ENCODE measurements at regions not wholly inside any gene's neighbourhood (a gene's known extent, or its start where the extent isn't known, plus 50 kb on each side); places are given as distances from the start of the nearest gene placed in this dataset.

DNA sequence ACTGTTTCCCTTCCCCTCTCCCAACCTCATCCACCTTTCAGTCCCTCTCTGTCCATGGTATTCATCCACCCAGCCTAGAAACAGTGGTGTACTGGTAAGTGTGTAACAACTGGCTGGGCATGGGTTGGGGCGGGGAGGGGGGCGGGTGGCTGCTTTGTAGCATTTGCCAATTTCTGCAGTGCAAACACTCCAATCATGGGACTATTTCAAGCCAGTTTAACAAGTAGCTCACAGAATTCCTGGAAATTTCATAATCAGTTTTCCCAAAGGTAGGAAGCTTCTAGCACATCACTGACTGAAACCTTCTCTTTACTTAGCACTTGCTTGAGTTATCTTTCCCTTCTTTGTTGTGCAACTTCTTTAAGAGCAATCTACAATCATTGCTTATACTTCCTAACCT is 100.8 kb upstream of the WASF3 start:
- TF ChIP-seq, protein P1, sequence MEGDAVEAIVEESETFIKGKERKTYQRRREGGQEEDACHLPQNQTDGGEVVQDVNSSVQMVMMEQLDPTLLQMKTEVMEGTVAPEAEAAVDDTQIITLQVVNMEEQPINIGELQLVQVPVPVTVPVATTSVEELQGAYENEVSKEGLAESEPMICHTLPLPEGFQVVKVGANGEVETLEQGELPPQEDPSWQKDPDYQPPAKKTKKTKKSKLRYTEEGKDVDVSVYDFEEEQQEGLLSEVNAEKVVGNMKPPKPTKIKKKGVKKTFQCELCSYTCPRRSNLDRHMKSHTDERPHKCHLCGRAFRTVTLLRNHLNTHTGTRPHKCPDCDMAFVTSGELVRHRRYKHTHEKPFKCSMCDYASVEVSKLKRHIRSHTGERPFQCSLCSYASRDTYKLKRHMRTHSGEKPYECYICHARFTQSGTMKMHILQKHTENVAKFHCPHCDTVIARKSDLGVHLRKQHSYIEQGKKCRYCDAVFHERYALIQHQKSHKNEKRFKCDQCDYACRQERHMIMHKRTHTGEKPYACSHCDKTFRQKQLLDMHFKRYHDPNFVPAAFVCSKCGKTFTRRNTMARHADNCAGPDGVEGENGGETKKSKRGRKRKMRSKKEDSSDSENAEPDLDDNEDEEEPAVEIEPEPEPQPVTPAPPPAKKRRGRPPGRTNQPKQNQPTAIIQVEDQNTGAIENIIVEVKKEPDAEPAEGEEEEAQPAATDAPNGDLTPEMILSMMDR (IDR thresholded peaks at IDR 0.05): no peak
- Mint-ChIP-seq H3K27ac (ENCODE audit: unreplicated experiment) (no peak overlapping the region), H3K36me3 (ENCODE audit: low read depth) (no peaks in the 10 kb centered on the region), H3K9me3 (ENCODE audit: low read depth) (peaks cover 5% of the 10 kb centered on the region), H3K4me3 (ENCODE audit: unreplicated experiment) (no peak overlapping the region), H3K27me3 (ENCODE audit: low read depth) (peaks cover 6% of the 10 kb centered on the region), H3K4me1 (ENCODE audit: low read depth) (peaks cover 10% of the 10 kb centered on the region)
- DNase-seq (ENCODE audit: low spot score): no peak

DNA sequence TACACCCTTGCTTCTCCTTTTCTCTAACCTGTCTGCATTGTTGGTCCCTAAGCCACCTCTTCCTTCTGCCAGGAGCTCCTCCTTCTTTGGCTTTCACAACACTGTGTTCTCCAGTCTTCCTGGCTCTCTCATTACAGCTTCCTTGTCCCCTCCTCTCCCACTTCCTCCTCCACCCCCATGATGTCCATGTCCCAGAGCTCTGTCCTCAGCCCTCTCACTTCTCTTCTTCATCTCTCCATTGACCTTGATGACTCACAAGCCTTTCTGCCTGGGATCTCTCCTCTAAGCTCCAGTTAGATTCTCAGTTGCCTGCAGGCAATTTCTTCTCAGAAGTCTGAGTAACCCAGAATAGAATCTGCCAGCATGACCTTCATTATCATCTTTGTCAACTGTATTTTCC is 100.3 kb upstream of the WASF3 start:
- peaks cover 4% of the 10 kb centered on the region for H3K9me3 Mint-ChIP-seq (ENCODE audit: low read depth)
- no peak overlapping the region for H3K4me3 Mint-ChIP-seq (ENCODE audit: unreplicated experiment)
- TF ChIP-seq, protein P1 (IDR thresholded peaks at IDR 0.05): no peak
- H3K27me3 Mint-ChIP-seq (ENCODE audit: low read depth): peaks cover 6% of the 10 kb centered on the region
- H3K36me3 Mint-ChIP-seq (ENCODE audit: low read depth): no peaks in the 10 kb centered on the region
- no peak for DNase-seq (ENCODE audit: low spot score)
- H3K27ac Mint-ChIP-seq (ENCODE audit: unreplicated experiment): no peak overlapping the region
- peaks cover 10% of the 10 kb centered on the region for H3K4me1 Mint-ChIP-seq (ENCODE audit: low read depth)

DNA sequence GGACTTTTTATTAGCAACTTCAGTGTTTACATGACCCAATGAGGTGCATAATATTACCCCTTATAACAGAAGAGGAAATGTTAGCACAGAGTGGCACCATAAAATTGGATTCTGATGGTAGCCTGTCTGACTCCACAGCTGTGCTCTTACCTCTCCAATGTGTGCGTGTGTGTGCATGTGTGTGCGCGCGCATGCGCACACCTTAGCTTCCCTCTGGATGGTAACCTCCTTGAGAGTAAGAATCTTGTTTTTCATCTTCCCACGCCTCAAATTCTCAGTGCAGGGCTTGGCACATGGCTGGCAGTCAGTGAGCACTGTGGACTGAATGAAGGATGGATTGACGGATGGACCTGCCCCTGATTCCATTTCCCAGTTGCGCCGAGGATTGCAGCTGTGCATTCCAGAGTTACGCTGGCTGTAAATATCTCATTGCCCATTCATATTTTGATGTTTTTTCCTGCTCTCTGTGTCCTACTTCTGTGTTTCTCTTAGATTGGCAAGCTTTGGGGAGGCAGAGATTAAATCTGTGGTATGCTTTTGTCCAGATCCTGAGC is 99.2 kb upstream of the WASF3 start:
- Mint-ChIP-seq H3K36me3 (ENCODE audit: low read depth) (no peaks in the 10 kb centered on the region), H3K4me1 (ENCODE audit: low read depth) (peaks cover 10% of the 10 kb centered on the region), H3K27ac (ENCODE audit: unreplicated experiment) (no peak overlapping the region), H3K27me3 (ENCODE audit: low read depth) (peaks cover 2% of the 10 kb centered on the region), H3K9me3 (ENCODE audit: low read depth) (peaks cover 4% of the 10 kb centered on the region), H3K4me3 (ENCODE audit: unreplicated experiment) (no peak overlapping the region)
- no peak for DNase-seq (ENCODE audit: low spot score)
- TF ChIP-seq, protein P1 (IDR thresholded peaks at IDR 0.05): no peak

DNA sequence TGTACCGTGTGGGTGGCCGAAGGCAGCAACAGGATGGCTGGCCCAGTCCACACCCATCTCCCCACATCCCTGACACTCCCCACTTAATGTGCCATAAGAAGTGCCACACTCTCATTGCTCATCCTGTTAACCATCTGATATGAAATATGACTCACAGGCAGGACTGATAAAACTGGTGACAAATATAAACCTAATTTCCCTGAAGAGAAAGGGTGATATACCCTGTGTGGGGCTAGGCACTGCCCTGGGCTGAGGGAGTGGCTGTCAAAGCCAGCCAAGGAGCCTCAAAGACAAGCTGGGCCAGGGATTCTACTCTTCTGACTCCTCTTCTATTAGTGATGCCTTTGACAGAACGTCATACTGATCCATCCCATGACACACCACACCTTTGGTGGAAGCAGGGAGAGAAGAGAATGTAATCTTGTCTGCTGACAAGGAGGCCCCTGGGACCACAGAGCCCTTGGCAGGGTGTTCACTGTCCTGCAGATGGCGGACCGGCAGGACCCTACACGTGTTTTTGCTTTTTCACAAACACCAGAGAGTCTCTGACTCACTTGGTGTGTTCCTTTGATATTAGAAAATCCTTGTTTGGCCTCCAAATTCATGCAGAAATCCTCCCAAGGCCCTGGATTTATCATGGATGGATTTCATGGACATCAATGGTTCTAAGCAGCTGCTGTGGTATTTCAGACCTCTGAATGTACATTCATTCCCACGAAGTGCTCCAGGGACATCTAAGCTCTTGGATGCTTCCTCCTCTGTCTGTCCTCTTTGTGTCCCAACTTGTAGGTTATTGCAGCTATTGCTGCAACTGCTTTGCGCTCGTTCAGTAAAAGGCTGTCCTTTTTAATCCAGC is 98.0 kb upstream of the WASF3 start:
- no peak for DNase-seq (ENCODE audit: low spot score)
- Mint-ChIP-seq H3K27me3 (ENCODE audit: low read depth) (peaks cover 2% of the 10 kb centered on the region), H3K9me3 (ENCODE audit: low read depth) (peaks cover 4% of the 10 kb centered on the region), H3K4me1 (ENCODE audit: low read depth) (peaks cover 10% of the 10 kb centered on the region), H3K4me3 (ENCODE audit: unreplicated experiment) (no peak overlapping the region), H3K27ac (ENCODE audit: unreplicated experiment) (no peak overlapping the region), H3K36me3 (ENCODE audit: low read depth) (no peaks in the 10 kb centered on the region)
- TF ChIP-seq, protein P1 (IDR thresholded peaks at IDR 0.05): no peak

- no peaks in the 10 kb centered on the region for H3K36me3 Mint-ChIP-seq (ENCODE audit: low read depth)
- TF ChIP-seq, protein P1 (IDR thresholded peaks at IDR 0.05): no peak
- no peaks in the 10 kb centered on the region for H3K9me3 Mint-ChIP-seq (ENCODE audit: low read depth)
- DNase-seq (ENCODE audit: low spot score): no peak
- peaks cover 5% of the 10 kb centered on the region for H3K27me3 Mint-ChIP-seq (ENCODE audit: low read depth)
- H3K4me1 Mint-ChIP-seq (ENCODE audit: low read depth): peaks cover 10% of the 10 kb centered on the region
- H3K27ac Mint-ChIP-seq (ENCODE audit: unreplicated experiment): no peak overlapping the region
- H3K4me3 Mint-ChIP-seq (ENCODE audit: unreplicated experiment): no peak overlapping the region
Measured at GRCh38 chr13:26460648-26461047, 96.8 kb upstream of the WASF3 start.
